ENCODE measurements at regions not wholly inside any gene's neighbourhood (a gene's known extent, or its start where the extent isn't known, plus 50 kb on each side); places are given as distances from the start of the nearest gene placed in this dataset.

DNA sequence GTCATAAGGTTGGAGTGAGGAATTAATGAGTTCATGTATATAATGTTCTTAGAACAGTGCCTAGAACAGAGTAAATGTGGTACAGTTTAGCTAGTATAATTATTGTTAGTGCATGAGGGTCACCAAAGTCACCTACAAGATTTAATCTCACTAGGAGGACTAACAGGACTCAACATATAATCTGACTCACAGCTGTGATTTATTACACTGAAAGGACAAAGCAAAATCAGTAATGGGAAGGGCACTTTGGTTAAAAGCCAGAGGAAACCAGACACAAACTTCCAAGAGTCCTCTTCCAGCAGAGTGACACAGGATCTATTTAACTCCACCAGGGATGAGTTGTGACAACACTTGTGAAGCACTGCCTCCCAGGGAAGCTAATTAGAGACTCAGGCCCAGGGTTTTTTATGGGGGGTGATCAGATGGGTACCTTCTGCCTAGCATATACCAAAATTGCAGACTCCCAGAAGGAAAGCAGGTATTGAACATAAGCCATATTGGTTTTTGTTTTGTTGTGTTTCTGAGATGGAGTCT, 341.2 kb upstream of the DACH1 start:
- DNase-seq, result no peak

DNA sequence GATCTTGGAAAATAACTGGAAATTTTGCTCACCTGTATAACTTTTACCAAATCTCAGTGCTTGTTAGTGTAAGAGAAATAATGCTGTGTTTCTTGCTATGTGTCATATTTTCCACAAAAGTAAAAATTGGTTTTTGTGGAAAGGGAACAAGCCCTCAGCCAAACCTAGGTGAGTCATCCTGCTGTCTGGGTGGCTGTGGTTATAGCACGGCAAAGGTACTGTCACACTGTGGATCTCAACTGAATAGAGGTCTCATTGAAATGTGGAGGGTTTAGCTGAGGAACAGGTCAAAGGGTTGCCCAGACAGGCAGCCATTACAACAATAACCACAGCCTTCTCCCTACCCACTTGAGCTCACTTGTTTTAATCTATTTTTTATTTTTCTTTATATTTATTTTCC, 338.8 kb upstream of the DACH1 start:
- no peak for DNase-seq

DNA sequence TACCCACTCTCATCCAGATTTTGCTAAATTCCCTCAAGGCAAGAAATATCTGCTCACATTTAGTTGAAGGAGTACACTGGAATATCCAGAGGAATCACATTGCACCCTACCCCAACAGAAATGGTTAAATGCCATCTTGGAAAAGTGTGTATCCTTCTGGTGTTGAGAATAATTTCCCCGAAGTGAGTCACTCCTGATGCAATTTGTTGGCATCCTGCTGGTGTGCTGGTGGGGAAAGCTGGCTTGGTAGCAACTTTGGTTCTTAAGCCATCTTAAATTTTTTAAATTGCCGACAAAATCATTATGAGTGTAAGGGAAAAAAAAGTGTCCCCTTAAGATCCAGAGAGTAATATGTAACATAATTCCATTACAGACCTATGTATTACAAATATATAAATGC, 337.3 kb upstream of the DACH1 start:
- no peak for DNase-seq

DNA sequence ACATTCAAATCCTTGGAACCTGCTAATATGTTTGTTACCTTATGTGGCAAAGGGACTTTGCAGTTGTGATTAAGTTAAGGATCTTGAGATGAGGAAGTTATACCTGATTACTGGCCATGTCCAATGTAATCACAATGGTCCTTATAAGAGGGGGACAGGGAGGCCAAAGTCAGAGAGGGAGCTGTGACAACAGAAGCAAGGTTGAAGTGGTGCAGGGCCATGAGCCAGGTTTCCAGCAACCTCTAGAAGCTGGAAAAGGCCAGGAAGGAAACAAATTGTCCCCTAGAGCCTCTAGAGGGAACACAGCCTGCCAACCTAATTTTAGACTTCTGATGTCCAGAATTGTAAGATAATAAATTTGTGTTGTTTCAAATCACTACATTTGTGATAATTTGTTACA, 334.7 kb upstream of the DACH1 start:
- DNase-seq, result no peak

DNA sequence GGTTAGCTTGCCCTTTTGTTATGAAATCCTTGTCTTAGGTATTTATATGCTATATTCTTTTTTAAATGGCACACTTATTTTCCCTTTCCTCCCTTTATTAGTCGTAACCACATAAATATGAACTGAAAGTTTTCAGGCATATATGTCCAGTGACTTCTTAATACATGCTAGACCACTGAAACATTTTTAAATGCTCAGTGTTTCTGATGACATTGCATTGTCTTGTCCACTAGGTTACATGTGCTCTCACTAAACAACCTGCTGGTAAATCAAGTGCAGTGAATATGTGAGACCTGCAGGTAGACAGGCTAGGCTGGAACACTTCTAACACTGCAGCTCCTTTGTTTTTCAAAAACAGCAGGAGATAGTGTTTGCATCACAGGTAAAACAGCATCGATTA, 332.6 kb upstream of the DACH1 start:
- DNase-seq, result no peak

DNA sequence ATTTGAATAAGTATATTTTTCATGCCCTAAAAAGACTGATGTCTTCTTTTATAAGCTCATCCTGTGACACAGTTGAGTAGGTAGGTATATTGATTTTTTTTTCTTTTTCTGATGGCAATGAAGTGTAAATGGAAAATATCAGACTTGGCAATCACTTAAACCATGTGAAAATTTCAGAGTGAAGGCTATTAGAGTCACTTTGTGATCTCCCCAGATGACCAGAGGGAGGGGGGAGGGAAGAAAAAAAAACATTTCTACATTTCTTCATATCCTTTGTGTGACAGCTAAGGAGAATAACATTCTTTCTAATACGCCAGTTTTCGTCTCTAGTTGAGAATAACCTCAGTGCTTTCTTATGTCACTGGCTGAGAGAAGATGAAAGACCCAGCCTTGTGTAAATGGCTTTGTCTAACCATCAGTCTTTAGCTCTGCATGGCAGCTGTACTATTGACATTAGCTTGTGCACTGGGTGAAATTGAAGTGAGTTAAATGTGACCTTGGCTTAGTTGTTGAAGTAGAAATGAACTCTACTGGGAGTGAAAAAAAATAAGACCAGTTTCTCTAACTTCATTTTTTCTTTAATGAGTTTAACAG, 332.1 kb upstream of the DACH1 start:
- no peak for DNase-seq

DNA sequence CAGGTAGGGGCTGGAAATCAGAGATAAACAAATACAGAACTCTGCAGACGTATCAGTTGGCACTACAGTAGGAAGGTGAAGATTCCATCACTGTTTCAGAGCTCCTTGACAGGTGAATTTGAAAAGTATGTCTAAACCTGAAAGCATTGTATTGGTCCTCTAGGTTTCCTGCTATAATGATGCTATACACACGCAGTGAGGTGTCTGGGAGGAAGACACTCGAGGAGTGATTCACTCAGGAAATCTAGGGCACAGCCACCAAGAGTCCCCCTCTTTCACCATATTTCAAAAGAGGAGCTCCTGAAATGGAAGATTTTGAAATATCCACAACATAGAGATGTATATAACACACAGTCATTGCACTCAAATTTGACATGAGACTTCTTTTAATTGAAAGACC, 331.0 kb upstream of the DACH1 start:
- no peak for DNase-seq

DNA sequence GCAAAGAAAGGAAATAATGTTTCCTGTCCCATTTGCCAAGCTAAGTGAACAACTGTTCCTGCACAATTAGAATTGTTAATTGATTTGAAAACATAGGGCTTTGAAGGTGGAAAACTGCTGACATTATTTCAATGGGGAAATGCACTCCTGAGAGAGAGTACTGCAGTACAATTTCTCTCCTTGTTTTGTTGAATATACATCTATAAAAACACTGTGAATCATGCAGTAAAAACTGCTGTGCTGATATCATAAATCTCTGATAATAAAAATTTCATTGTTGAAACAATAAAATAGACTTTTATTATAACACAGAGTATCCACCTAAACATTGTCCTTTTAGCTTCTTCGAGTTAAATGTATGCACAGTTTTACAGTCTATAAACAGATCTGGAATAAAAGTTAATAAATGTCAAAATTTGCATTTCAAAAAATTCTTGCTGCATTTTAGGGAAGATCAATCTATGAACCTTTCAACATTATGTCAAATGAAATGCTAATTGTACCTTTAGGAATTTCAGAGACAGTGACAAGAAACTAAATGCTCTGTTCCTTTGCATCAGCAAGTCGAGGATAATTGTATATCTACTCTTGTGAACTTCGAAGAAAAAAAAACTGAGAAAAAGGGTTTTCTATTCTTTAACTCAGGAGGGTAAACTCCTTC, 328.2 kb upstream of the DACH1 start:
- no peak for DNase-seq

DNA sequence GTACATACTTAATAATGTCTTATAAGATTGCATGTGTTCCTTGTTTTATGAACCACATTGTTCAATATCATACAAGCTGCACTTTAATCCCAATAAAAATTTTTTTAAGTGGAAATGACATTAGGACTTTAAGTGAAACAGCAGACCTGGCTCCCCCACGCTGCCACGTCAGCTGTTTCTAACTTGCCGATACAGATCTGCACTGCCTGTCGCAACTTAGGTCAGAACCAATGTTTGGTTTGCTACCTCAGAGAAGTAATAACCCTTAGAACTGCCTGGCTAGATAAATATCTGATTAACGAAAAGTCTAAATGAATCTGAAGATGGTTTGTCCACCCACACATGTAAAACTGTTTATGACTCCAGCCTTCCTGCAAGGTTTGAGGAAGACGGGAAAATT, 327.5 kb upstream of the DACH1 start:
- no peak for DNase-seq

DNA sequence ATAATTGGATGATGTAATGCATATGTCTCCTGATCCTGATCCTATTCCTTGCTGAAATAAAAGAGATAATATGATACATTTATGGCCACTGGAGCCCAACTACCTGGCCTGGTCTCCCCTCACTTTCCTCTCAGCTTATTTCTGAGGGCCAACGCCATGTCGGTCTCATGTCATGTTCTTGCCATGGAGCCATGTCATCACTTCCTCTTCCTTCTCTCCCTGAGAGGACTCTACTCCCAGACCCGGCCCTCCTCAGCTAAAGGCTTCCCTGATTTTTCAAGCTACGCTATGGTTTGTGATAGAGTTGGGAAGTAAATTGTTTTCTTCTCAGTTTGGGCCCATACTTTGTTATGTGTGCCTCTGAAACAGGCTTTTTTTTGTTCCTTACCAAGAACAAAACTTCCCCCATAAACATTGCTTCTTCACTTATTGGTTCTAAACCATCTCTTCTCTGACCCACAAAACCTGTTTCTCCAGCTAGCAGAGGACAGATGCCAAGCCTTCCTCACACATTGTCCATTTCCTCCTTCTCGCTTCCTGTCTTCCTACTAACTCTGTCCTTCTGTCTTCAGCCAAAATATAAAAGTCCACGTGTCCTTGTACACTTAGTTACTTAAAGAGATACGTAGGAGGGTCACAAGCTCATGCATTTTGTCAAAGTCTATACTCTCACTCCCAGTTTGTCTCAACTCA, 319.9 kb upstream of the DACH1 start:
- no peak for DNase-seq

DNA sequence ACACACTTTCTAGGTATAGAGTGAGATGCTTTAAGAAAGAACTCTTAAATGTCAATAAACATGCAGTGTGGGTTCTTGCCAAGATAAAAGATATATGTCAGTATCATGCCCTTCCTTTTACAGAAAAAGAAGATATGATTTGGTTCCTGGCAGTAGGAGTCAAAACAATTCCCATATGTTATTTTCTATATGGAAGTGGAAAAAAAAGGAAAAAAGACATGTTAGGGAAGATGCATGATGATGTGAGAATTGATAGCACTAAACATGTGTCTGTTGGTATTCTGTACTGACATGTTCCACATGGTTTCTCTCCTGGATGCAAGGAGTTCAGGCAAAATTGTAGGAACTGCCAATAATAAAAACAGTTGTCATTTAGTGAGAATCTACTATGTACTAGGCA, 318.8 kb upstream of the DACH1 start:
- DNase-seq, result no peak

DNA sequence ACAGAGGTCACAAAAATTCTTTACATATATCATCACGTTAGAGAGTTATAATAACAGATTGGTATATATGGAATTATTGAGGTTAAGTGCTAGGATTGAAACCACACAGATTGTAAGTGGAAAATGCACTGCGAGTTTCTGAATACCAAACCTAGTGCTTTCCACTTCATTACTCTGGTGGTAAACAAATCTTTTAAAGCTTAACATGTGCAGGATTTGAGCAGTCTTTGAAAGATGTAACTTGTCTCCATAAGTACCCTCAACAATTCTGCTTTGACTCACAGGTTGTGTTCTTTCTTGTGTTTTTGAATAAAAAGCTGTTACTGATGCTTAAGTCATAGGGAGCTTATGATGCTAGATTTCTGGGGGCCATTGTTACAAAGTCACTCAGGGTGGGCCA, 314.7 kb upstream of the DACH1 start:
- DNase-seq, result no peak

DNA sequence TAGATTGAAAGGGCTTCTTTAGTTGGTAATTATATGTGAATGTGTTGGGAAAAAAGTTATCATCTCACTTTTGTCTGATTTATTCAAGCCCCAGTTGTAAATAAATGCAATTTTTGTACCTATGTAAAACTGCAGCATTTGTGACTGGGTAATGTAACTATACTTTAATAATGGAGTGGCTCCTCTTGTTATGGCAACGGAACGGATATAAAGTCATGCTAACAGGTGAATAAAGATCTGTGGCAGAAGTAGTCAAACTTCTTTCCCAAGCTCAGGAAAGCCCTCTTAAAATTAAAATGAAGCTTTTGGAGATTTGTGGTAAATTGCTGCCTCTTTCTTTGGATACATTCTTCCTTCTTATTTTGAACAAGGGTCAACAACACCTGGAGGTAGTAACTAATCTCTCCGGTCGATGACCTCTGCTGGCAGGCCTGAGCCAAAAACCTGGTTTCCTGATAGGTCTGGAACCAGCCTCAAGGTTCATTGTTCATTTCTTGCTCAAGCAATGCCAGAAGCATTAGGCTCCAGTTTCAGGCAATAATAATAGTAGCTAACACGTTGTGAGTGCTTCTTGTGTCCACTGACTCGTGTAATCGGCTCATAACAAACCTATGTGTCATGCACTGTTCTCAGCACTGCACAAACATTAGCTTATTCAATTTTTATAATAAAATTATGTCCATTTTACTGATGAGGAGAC, 313.4 kb upstream of the DACH1 start:
- DNase-seq, result no peak

DNA sequence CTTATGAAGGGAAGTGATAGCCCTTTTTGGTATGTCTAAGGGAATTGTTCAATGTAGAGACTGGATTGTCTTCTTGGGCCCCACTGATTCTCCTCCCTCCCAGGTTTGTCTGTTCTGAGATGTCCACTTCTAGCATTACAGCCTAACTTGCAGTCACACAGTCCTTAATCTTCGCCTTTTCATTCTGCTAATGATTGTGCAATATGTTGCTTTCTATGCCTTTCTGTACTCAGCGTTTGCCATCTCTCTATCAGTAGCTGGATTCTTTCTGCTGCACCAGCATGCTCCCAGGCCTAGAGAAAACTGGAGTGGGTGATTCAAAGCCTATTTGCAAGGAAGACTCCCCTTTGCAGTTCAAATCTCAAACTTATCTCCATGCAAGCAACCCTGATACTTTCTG, 307.5 kb upstream of the DACH1 start:
- DNase-seq, result no peak

DNA sequence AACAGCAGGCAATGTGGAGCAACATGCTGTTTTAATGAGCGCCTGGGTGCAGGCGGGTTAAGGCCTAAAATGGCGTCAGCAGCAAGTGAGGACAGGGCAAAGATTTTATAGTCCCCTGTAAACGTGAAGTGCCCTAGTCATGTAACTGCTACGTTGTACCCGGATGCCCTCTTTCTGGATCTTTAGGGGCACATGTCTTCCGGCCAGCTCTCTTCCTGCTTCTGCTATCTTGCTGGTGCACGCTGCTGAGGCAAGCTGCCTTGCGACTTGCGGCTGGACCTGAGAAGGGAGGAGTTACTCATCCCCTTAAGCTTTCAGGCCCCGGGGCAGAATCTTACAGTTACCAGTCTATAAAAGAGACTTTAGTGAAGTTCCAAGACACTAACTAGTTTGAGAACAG, 303.6 kb upstream of the DACH1 start:
- DNase-seq, result no peak

DNA sequence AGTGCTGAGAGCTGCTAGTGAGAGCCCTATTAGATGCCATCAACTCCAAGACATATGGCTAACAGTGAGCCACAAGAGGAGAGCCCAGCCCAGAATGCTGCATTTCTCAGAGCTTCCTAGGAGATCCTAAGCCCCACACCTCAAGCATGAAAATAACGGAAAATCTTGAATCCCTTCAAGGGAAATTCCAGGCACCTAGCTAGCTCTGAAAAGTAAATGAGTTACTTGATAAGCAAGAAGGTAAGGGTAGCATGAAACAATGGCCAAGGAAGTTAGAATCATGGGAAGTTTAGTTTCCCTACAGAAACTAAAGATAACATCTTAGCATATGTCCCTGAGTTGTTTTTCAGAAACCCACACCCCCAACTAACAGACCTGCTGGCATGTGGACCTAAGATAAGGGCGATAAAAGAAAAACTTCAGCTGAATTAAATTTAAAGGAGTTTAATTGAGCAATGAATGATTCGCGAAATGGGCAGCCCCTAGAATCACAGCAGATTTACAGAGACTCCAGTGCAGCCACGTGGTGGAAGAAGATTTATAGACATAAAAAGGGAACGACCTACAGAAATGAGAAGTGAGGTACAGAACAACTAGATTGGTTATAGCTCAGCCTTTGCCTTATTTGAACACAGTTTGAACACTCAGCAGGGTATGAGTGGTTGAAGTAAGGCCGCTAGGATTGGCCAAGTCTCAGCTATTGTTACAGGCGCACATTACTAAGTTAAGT, 301.3 kb upstream of the DACH1 start:
- DNase-seq, result no peak

DNA sequence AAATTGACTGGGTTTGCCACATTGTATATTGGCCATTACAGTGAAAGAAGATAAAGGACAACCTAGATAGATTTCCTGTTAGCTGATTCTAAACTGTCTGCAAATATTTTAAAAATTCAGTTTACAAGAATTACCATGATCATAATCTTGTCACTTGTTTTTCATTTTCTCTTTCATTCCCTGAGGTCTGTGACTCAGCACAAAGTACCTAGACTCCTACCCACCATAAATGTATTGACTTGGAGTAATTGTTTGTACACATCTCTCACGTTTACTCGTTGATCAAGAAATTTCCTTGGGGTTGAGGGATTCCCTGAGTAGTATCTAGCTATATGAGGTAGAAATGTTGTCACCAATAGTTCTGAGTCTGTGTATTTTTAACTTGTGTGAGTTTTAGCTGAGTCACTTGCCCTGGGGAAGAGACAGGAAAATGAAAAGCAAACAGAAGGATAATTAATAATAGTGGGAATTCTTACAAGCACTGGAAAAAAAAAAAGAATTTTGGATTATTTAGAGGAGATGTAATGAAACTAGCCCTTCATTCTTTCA, 299.2 kb upstream of the DACH1 start:
- no peak for DNase-seq

DNA sequence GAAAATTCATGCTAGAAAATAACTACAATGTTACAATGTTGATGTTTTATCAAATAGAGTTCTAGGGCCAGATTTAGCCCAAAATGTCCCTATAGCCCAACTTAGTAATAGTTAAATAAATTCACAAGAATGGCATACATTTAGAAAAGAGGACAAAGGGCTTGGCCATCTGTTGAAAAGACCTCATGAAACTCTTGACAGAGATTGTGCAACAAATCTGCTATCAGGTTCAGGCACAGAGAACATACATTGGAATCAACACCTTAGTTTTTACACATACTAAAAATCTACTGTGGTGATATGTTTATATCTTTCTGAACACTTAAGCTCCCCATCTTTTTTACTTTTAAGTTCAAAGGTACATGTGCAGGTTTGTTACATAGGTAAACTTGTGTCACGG, 298.3 kb upstream of the DACH1 start:
- DNase-seq, result no peak

DNA sequence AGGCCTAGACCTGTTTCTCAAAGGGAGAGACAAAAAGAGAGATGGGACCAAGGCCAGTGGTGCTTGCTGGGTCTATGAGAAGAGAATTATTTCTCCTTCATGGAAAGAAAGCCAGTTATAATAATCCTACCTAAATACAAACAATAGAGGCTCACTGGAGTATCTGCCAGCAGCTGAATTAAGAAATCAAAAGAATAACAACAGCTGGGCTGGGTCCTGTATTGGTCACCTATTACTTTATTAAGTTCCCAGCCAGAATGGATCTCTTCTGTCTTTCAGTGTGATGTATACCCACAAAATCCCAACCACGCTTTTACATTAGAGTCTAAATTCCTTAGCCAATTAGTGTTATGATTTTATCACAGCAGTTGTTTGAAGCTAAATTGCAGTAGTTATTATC, 297.8 kb upstream of the DACH1 start:
- no peak for DNase-seq

DNA sequence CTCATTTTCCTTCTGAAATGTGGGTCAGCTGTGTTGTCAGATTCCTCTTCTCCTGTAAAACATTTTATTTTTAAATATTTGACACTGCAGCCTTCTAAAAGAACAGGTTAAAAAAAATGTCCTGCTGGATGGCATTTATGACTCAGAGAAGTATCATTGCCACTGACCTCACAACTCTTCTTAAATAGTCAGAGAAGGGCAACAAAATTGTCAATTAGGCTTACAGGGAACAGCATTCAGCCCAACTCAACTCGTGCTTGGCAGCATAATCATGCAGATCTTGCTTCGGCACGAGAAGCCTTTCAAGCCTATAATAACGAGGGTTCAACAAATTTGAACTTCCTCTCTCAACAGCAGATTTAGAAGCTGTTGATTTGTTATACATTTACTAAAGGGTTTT, 296.7 kb upstream of the DACH1 start:
- no peak for DNase-seq

DNA sequence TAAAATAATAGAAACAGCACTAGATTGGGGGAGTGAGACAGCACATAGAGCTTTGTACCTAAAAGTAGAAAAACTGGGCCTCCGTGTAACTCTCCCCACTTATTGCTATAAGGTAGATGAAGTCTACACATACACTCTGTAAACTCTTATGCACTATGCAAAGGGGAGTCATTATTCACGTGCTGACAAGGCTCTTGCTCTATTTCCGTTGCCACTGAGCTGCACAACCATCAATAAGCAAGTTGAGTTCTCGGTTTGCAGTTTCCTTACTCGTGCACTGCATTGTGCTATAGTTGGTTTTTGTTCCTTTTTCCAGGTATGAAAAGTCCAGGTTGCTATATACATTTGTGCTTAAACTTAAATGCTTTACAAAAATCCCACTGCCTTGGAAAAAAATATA, 294.0 kb upstream of the DACH1 start:
- no peak for DNase-seq

DNA sequence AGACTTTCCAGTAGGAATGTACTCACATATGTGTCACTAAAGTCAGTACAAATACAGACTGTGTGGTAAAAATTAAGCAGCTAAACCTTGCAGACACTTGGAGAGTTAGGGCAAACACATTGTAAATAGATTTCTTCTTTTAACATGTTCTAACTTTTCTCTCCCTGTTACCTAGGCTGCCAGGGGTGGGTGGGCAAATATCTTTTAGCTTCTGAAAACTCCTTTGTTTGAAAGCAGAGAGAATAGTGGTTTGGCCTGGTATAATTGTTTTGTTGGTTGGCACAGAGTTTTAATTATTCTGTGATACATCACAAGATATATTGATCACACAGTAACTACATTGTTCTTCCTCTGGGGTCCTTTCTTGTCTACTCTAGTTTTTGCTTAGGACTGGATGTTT, 289.8 kb upstream of the DACH1 start:
- DNase-seq, result no peak

DNA sequence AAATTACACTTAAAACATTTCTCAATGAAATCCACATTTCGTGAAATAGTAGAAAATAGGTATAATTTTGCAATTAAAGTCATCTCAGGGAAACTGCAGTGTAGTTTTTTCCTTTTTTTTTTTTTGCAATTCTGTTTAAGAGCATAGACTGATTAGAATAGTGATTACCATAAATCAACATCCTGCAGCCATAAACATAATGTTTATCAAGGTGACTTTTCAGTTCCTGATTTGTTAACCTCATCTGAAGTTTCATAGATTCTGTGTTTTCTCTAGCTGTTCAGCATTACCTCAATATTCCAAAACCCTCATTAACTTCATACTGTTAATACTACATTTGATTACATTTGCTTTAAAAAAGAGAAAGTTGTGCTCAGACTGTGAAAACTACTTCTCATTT, 286.3 kb upstream of the DACH1 start:
- peak in 1 of 2 experiments; percentile 8 for DNase-seq

Data from NCI-H526 (cell line).